WTC11 (cell line): ENCODE measurements at regions not wholly inside any gene's neighbourhood (a gene's known extent, or its start where the extent isn't known, plus 50 kb on each side); places are given as distances from the start of the nearest gene placed in this dataset.

Source experiments
- NR1H2 ChIP-seq: sonication (generic); formaldehyde crosslinking; IDR thresholded peaks from 2 replicates; pipeline ENCODE4 v1.9.0; 2021; ENCODE audit warnings: mild to moderate bottlenecking, moderate library complexity, missing genetic modification reagents
- SOX15 ChIP-seq: fragments of 250-450 bp; sonication (Bioruptor Pico); IDR thresholded peaks from 2 replicates; pipeline ENCODE4 v1.9.0; 2021; ENCODE audit warnings: mild to moderate bottlenecking
- ZNF263 ChIP-seq: sonication (generic); formaldehyde crosslinking; IDR thresholded peaks from 2 replicates; pipeline ENCODE4 v1.8.1; 2022; ENCODE audit warnings: low read depth, mild to moderate bottlenecking, moderate library complexity, missing genetic modification reagents
- TF ChIP-seq, protein P1 (sequence below): fragments of 250-450 bp; sonication (Bioruptor Pico); IDR thresholded peaks from 2 replicates; pipeline ENCODE4 v1.9.0; 2021; ENCODE audit warnings: mild to moderate bottlenecking, borderline replicate concordance
- TF ChIP-seq, protein P2 (sequence below): fragments of 200-600 bp; IDR thresholded peaks from 2 replicates; pipeline ENCODE4 v1.8.0; 2022; ENCODE audit warnings: antibody characterized with exemption

DNA sequence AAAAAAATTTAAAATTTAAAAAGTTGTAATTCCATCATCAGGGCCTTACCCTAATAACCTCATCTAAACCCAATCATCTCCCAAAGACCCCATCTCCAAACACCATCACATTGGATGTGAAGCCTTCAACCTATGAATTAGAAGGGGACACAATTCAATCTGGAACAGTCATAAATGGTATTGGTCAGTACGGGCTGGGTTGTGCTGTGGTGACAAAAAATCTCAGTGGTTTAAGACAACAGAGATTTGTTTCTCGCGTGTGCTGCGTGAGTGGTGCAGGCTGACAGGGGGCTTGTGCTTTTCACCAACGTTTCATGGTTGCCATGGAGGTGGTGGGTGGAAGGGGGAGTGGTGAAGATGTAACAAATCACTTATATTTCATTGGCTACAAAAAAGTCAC, 174.5 kb downstream of the INHBB start:
- TF ChIP-seq SOX15 (CRISPR knock-in tag) (no peak), ZNF263 (no peak), NR1H2 (no peak)
- TF ChIP-seq, protein P1, sequence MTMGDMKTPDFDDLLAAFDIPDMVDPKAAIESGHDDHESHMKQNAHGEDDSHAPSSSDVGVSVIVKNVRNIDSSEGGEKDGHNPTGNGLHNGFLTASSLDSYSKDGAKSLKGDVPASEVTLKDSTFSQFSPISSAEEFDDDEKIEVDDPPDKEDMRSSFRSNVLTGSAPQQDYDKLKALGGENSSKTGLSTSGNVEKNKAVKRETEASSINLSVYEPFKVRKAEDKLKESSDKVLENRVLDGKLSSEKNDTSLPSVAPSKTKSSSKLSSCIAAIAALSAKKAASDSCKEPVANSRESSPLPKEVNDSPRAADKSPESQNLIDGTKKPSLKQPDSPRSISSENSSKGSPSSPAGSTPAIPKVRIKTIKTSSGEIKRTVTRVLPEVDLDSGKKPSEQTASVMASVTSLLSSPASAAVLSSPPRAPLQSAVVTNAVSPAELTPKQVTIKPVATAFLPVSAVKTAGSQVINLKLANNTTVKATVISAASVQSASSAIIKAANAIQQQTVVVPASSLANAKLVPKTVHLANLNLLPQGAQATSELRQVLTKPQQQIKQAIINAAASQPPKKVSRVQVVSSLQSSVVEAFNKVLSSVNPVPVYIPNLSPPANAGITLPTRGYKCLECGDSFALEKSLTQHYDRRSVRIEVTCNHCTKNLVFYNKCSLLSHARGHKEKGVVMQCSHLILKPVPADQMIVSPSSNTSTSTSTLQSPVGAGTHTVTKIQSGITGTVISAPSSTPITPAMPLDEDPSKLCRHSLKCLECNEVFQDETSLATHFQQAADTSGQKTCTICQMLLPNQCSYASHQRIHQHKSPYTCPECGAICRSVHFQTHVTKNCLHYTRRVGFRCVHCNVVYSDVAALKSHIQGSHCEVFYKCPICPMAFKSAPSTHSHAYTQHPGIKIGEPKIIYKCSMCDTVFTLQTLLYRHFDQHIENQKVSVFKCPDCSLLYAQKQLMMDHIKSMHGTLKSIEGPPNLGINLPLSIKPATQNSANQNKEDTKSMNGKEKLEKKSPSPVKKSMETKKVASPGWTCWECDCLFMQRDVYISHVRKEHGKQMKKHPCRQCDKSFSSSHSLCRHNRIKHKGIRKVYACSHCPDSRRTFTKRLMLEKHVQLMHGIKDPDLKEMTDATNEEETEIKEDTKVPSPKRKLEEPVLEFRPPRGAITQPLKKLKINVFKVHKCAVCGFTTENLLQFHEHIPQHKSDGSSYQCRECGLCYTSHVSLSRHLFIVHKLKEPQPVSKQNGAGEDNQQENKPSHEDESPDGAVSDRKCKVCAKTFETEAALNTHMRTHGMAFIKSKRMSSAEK (CRISPR knock-in tag): no peak
- TF ChIP-seq, protein P2, sequence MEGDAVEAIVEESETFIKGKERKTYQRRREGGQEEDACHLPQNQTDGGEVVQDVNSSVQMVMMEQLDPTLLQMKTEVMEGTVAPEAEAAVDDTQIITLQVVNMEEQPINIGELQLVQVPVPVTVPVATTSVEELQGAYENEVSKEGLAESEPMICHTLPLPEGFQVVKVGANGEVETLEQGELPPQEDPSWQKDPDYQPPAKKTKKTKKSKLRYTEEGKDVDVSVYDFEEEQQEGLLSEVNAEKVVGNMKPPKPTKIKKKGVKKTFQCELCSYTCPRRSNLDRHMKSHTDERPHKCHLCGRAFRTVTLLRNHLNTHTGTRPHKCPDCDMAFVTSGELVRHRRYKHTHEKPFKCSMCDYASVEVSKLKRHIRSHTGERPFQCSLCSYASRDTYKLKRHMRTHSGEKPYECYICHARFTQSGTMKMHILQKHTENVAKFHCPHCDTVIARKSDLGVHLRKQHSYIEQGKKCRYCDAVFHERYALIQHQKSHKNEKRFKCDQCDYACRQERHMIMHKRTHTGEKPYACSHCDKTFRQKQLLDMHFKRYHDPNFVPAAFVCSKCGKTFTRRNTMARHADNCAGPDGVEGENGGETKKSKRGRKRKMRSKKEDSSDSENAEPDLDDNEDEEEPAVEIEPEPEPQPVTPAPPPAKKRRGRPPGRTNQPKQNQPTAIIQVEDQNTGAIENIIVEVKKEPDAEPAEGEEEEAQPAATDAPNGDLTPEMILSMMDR: no peak
